ENCODE measurements at regions not wholly inside any gene's neighbourhood (a gene's known extent, or its start where the extent isn't known, plus 50 kb on each side); places are given as distances from the start of the nearest gene placed in this dataset.

GRCh38 chr18:24530630-24531111 is 70.2 kb downstream of the HRH4 start:
- peak; percentile 23 for DNase-seq

DNA sequence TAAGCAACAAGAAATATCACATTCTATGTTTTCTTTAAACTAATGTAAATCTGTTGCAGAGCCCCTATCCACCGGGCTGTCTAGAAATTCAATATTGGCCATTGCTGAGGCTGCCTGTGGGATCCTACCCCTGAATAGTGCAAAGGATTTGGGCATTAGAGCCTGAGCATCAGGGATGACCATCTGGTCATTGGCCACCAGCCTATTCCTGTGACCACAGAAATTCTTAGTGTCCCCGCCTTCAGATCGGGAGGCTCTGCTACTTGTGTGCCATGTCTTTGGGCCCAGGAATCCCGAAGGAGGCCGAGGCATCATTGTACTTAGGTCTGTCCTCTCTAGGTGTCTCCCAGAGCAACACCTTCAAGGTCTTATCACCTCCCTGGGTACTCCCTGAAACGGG is 73.8 kb downstream of the HRH4 start:
- DNase-seq, result no peak

GRCh38 chr18:24534737-24535136 is 74.3 kb downstream of the HRH4 start:
- no peak for DNase-seq

DNA sequence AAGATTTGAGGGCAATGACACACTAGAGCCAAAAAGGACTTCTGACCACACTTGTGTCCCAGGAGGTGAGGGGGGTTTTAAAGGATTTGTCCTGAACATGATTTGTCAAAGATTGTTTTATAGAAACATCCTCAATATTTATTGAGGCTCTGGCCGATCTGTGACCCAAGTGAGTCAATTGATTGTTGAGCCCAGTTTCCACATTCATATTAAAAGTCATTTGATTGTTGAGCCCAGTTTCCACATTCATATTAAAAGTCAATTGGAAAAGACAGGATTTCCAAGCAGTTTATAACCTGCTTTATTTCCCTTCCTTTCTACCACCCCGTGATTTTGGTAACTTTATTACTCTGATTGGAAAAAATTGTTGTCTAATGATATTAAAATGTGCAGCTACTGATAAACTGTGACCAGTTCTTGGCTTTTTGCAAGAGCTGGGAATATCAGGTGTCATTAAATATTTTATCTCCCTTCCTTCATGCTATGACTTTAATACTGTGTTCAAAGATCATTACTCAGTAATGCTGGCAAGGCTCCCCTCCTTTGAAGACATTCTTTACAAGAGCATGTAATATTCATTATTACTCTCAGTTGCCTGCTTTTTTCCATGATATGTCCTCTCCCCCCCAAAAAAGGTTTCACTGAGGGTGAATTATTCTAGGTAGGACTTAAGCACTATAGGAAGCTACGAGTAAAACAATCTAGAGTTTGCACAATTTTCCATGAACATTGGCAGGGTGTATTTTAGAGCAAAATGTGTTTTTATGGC is 75.3 kb downstream of the HRH4 start:
- DNase-seq, result no peak

DNA sequence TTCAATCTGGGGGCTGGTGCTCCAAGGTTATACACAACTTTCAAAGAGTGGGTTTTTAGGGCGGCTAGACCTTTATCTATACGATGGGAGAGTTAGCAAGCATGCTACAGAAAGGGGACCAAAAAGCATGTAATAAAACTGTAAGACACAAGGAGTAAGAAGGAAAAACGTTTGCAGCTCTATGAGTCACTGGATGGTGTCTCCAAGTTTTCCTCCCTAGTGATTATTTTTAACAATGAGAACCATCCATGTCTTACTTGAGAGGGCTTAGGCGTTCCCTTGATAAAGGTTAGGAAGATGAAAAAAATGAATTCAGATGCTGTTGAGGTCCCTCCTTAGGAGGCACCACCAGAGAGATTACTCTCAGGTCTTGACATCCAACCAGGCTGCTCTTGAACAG is 75.9 kb downstream of the HRH4 start:
- DNase-seq, result no peak

DNA sequence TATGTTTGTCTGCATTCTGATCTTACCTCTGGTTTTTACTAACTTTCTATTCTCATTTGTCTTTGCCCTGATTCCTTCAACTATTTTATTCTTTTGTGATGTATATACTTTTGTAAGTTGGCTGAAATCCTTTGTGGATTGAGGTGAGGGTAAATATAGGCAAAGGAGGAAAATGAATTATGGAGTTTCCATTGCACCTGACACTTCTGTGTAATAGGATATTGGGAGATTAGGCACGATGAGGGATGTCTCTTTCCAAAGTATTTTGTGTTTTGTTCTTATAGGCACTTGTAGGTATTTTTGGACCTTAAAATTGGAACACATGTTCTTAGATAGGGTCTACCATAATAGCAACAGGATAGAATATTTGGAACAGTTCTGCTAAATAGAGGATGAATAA is 76.4 kb downstream of the HRH4 start:
- DNase-seq, result no peak

DNA sequence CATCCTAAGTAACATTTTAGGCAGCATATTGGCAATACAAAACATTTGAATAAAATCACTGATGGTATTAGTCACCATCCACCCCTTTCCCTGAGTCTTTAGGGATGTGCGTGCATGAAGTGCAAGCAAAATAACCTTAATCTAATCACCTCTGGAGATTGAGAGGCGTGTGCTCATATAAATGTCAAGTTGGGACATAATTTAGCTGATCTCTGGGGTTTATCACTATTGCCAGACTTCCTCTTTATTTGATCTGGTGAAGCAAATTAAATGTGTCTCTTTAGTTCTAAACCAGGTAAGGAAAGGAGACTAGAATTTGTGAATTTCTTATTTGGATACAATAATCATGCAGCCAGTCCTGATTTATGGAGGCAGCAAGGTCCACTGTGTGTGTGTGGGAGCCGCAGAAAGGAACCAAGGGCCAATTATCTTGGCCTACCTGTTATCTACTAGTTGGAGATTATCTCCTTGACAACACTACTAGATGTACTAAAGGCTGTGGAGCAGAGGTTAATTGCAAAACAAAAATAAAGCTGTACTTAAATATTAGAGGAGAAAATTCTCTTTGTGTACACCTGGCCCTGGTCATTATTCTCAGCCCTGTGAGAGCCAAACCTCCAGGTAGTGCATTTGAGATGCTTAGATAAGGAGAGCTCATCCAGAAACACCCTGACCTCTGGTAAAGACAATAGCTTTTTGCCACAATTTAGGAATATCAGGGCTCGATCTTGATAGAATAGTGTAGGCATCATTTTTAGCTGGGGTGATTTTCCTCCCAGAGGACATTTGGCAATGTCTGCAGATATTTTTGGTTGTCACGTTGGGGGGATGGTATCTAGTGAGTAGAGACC is 78.2 kb downstream of the HRH4 start:
- DNase-seq, result peak; percentile 23

- DNase-seq, result no peak
Measured at GRCh38 chr18:24539866-24540617, 79.6 kb downstream of the HRH4 start.

GRCh38 chr18:24540896-24541295 is 80.5 kb downstream of the HRH4 start:
- no peak for DNase-seq

GRCh38 chr18:24543086-24543794 is 82.8 kb downstream of the HRH4 start:
- peak; percentile 27 for DNase-seq

GRCh38 chr18:24543795-24544498 is 83.5 kb downstream of the HRH4 start:
- DNase-seq, result peak; percentile 36

- no peak for DNase-seq
Measured at GRCh38 chr18:24544949-24545348, 84.5 kb downstream of the HRH4 start.

- no peak for DNase-seq
Measured at GRCh38 chr18:24545651-24546050, 85.2 kb downstream of the HRH4 start.

DNA sequence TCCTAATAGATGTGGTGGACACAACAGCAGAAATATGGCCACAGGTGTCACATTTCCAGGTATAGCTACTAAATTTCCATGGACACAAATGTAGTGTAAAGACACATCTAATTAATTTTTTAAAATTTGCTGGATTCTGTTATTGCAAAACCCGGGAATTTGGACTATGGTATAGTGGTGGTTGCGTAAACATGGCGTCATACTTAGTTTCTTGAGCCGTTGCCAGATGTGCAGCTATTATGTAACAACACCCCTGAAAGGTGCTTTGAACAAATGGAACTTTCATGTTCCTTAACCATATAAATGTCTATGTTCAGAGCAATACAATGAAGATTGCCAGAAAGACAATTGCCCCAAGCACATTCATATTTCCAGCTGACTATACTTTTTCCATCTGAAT is 85.9 kb downstream of the HRH4 start:
- no peak for DNase-seq

GRCh38 chr18:24548583-24548982 is 88.1 kb downstream of the HRH4 start:
- DNase-seq, result no peak

DNA sequence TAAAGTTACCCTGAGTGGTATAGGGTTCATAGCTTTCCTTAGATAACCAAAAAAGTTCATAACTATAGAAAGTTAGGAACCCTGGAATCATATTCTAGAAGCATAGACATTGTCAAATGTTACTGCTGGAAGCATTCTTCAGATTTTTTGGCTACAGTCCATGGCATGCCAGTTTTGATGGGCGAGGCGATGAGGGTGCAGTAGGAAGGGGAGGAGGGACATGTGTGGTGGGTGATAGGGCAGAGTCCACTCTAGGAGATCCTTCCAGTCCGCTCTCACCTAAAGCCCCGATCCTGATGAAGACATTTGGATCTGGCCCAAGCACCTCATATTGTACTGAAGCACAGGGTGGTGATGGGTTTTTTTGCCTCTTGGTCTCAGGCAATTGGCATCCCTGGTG is 91.8 kb downstream of the HRH4 start:
- DNase-seq, result no peak

DNA sequence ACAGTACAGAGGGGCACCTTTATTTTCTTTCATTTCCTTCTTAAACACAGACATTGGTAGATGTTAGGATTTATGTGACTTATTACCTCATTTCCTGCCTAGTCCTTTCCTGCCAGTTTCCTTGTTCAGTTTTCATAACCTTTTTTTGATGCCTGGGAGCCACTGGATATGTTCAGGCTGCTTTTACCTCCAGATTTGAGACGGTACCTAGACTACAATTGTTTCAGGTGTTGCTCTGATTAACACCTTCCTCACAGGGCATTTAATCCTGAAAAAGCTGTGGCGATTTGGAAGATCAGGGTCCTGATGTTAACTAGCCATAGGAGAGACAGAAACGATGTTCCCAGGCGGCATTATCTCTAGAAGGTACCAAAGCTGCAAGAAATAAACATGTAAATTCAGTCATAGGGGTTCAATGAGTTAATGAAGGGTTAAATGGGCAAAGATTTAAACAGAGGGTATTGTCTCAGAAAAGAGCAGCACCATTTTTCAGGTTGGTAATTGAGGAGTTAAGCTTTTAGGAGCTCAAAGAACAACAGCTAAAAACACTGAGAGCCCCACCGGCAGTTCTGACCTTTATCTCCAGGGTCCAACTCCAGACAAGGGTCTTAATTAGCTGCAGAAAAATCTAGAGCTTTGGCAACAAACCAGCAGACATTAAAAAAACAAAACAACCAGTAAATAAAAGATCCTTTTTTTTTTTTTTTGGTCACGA is 93.3 kb downstream of the HRH4 start:
- no peak for DNase-seq

DNA sequence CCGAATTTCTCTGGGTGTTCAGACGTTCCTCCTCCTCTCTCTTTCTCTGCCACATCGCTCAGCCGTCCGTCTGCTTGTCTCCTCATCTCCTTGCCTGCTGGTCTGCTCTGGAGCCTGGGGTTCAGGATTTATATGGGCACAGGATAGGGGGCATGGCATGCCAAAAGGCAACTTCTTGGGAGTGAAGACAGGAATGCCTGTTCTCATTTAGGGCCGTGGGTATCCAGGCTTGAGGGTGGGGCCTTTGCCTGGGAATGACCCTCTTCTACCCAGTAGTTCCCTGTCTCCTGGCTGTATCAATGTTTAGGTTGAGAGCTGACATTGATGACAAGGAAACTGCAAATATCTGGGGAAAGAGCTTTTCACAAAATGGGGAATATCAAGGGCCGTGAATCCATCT is 98.0 kb downstream of the HRH4 start:
- DNase-seq, result no peak

GRCh38 chr18:24559526-24559925 is 99.1 kb downstream of the HRH4 start:
- DNase-seq, result no peak

- no peak for DNase-seq
Measured at GRCh38 chr18:24560511-24560981, 100.1 kb downstream of the HRH4 start.

- no peak for DNase-seq
Measured at GRCh38 chr18:24561369-24561965, 101.0 kb downstream of the HRH4 start.
